Uterus (tissue), 3 donors: ENCODE measurements at regions not wholly inside any gene's neighbourhood (a gene's known extent, or its start where the extent isn't known, plus 50 kb on each side); places are given as distances from the start of the nearest gene placed in this dataset.
A peak's percentile ranks its signal among the peaks of the same experiment; 100 is the strongest.

Experiments used
- DNase-seq, 2 donors: peaks; one replicate each; pipeline ENCODE4 v3.0.0-alpha.2; 2019 to 2020
- H3K27ac ChIP-seq, 2 donors: fragments of 200-600 bp; sonication (generic); 1 replicate in 1 of 2; 2 replicates in 1 of 2; pipeline ENCODE4 v1.5.1; 2016 to 2018
- H3K27me3 ChIP-seq, 2 donors: fragments of 200-600 bp; sonication (generic); one replicate each; pipeline ENCODE4 v1.5.1; 2018 to 2019; ENCODE audit warnings: control low read depth in 1 of 2
- H3K36me3 ChIP-seq, 2 donors: fragments of 200-600 bp; sonication (generic); one replicate each; pipeline ENCODE4 v1.5.1; 2019; ENCODE audit warnings: control low read depth in 1 of 2
- H3K4me1 ChIP-seq, 2 donors: fragments of 200-600 bp; sonication (generic); one replicate each; pipeline ENCODE4 v1.5.1; 2018 to 2019; ENCODE audit warnings: control low read depth in 1 of 2
- H3K4me3 ChIP-seq, 2 donors: fragments of 200-600 bp; sonication (generic); 1 replicate in 1 of 2; 2 replicates in 1 of 2; pipeline ENCODE4 v1.5.1; 2018 to 2019; ENCODE audit warnings: mild to moderate bottlenecking in 1 of 2
- H3K9me3 ChIP-seq, 2 donors: fragments of 200-600 bp; sonication (generic); one replicate each; pipeline ENCODE4 v1.5.1; 2019; ENCODE audit warnings: control low read depth in 1 of 2
- POLR2A ChIP-seq, 2 donors: fragments of 450-650 bp; IDR thresholded peaks; one replicate each; pipeline ENCODE4 v1.6.1; 2016; ENCODE audit warnings: antibody characterized with exemption in 2 of 2, mild to moderate bottlenecking in 1 of 2, moderate library complexity in 1 of 2
- intact Hi-C: fragments of 100-400 bp; cut with DNase I; formaldehyde crosslinking; loops from one replicate; pipeline ENCODE4 v1.15.1; 2023; ENCODE audit warnings: low total_unique reads
- TF ChIP-seq, protein P1 (sequence below), 4 experiments: fragments of 200-600 bp in 2 of 4; fragments of 450-650 bp in 2 of 4; sonication (generic) in 2 of 4; IDR thresholded peaks; one replicate each; pipeline ENCODE4 v1.5.1; 2016 to 2019; ENCODE audit warnings: antibody characterized with exemption in 4 of 4, mild to moderate bottlenecking in 2 of 4, moderate library complexity in 1 of 4
- donor health status: DM: yes; HTN: yes; CAD: no.

- Histone ChIP-seq H3K4me3 (no peak overlapping the region), H3K9me3 (no peaks in the 10 kb centered on the region), H3K27me3 (no peaks in the 10 kb centered on the region), H3K27ac (no peak overlapping the region), H3K4me1 (no peaks in the 10 kb centered on the region), H3K36me3 (no peaks in the 10 kb centered on the region)
- DNase-seq: peak in 1 of 2 donors; percentile 3
- intact Hi-C loops: loop anchor here (10.0 kb wide), 1 partner anchor 125 kb away; no protein-coding TSS in a partner anchor
- TF ChIP-seq, protein P1, sequence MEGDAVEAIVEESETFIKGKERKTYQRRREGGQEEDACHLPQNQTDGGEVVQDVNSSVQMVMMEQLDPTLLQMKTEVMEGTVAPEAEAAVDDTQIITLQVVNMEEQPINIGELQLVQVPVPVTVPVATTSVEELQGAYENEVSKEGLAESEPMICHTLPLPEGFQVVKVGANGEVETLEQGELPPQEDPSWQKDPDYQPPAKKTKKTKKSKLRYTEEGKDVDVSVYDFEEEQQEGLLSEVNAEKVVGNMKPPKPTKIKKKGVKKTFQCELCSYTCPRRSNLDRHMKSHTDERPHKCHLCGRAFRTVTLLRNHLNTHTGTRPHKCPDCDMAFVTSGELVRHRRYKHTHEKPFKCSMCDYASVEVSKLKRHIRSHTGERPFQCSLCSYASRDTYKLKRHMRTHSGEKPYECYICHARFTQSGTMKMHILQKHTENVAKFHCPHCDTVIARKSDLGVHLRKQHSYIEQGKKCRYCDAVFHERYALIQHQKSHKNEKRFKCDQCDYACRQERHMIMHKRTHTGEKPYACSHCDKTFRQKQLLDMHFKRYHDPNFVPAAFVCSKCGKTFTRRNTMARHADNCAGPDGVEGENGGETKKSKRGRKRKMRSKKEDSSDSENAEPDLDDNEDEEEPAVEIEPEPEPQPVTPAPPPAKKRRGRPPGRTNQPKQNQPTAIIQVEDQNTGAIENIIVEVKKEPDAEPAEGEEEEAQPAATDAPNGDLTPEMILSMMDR (IDR thresholded peaks at IDR 0.05): no peak
- no peak for TF ChIP-seq POLR2A (IDR thresholded peaks at IDR 0.05)
These were observed 56.8 kb upstream of the THY1 start for GRCh38 chr11:119479685-119480275.

DNA sequence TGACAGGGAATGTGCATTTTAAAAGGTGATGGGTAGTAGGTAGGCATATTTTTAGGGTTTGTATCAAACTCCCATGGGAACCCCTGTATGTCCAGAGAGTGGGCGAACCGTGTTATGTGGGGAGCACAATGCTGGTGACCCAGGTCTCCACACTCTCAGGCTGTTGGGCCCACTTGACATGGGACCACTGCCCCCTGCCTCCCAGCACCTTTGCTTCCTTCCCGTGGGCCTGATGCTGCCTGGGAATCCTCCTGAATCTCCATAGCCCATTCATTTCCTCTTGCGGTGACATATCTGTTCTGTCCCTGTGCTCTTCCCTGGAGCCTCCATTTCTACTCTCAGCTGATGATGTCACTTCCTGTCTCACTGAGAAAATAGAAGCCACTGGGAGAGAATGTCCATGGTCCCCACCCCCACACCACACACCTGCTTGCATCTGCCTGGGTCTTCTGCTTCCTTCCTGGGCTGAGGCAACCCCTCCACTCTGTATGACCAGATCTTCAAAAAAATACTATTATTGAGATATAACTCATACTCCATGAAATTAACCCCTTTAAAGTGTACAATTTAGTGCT lies 55.8 kb upstream of the THY1 start:
- Histone ChIP-seq H3K27ac (no peak overlapping the region), H3K4me3 (no peak overlapping the region), H3K36me3 (no peaks in the 10 kb centered on the region), H3K9me3 (no peaks in the 10 kb centered on the region), H3K27me3 (no peaks in the 10 kb centered on the region), H3K4me1 (no peaks in the 10 kb centered on the region)
- intact Hi-C loops: loop anchor here (10.0 kb wide), 1 partner anchor 124 kb away; no protein-coding TSS in a partner anchor
- TF ChIP-seq POLR2A (IDR thresholded peaks at IDR 0.05): no peak
- TF ChIP-seq, protein P1 (IDR thresholded peaks at IDR 0.05): no peak
- DNase-seq: no peak

GRCh38 chr11:119476666-119477331 lies 53.8 kb upstream of the THY1 start:
- intact Hi-C loops: loop anchor here (10.0 kb wide), 1 partner anchor 122 kb away; no protein-coding TSS in a partner anchor
- H3K9me3 ChIP-seq: no peaks in the 10 kb centered on the region
- no peaks in the 10 kb centered on the region for H3K4me1 ChIP-seq
- no peaks in the 10 kb centered on the region for H3K36me3 ChIP-seq
- no peak for DNase-seq
- no peak overlapping the region for H3K4me3 ChIP-seq
- no peak overlapping the region for H3K27ac ChIP-seq
- H3K27me3 ChIP-seq: no peaks in the 10 kb centered on the region
- no peak for TF ChIP-seq POLR2A (IDR thresholded peaks at IDR 0.05)
- TF ChIP-seq, protein P1 (IDR thresholded peaks at IDR 0.05): no peak

DNA sequence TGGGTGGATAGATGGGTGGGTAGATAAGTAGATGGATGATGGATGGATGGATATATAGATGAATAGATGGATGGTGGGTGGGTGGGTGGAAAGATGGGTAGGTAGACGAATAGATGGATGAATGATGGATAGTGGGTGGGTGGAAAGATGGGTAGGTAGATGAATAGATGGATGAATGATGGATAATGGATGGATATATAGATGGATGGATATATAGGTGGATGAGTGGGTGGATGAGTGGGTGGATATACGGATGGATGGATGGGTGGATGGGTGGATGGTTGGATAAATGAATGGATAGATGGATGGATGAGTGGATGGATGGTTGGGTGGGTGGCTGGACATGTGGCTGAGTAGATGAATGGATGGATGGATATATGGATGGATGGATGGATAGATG lies 53.1 kb upstream of the THY1 start:
- Histone ChIP-seq H3K4me1 (no peaks in the 10 kb centered on the region), H3K4me3 (no peak overlapping the region), H3K9me3 (no peaks in the 10 kb centered on the region), H3K27ac (no peak overlapping the region), H3K36me3 (no peaks in the 10 kb centered on the region), H3K27me3 (no peaks in the 10 kb centered on the region)
- TF ChIP-seq, protein P1 (IDR thresholded peaks at IDR 0.05): no peak
- no peak for TF ChIP-seq POLR2A (IDR thresholded peaks at IDR 0.05)
- intact Hi-C loops: loop anchor here (10.0 kb wide), 1 partner anchor 121 kb away; no protein-coding TSS in a partner anchor
- no peak for DNase-seq
